ENCODE measurements at regions not wholly inside any gene's neighbourhood (a gene's known extent, or its start where the extent isn't known, plus 50 kb on each side); places are given as distances from the start of the nearest gene placed in this dataset.
A peak's percentile ranks its signal among the peaks of the same experiment; 100 is the strongest.

- Histone ChIP-seq H4K20me1 (replicated peaks; ENCODE audit: control insufficient read depth, extremely low read depth, insufficient read depth, low read length) (no peaks in the 10 kb centered on the region), H2AFZ (ENCODE audit: low read depth, low read length) (no peak overlapping the region), H3K27me3 (ENCODE audit: control insufficient read depth in 2 of 2, insufficient read depth in 2 of 2, low read length in 2 of 2) (peaks cover 0 to 2% of the 10 kb centered on the region in 2 experiments), H3K27ac (ENCODE audit: insufficient read depth, low read depth, low read length) (no peak overlapping the region), H3K9ac (replicated peaks; ENCODE audit: extremely low read depth, insufficient read depth, low read length) (no peak overlapping the region), H3K4me2 (ENCODE audit: insufficient read depth, low read length) (no peak overlapping the region), H3K9me3 (replicated peaks; ENCODE audit: control insufficient read depth, insufficient read depth, low read length) (no peaks in the 10 kb centered on the region), H3K4me3 (replicated peaks in 1 of 3; ENCODE audit: insufficient read depth in 1 of 3, low read depth in 1 of 3, low read length in 3 of 3) (no peak overlapping the region), H3K4me1 (ENCODE audit: control insufficient read depth, extremely low read depth, insufficient read depth, low read length) (no peaks in the 10 kb centered on the region), H3K9me1 (replicated peaks; ENCODE audit: control insufficient read depth, extremely low read depth, insufficient read depth, low read length) (no peaks in the 10 kb centered on the region), H3K36me3 (ENCODE audit: control insufficient read depth in 2 of 2, extremely low read depth in 1 of 2, insufficient read depth in 2 of 2, low read length in 2 of 2) (no peaks in the 10 kb centered on the region), H3K79me2 (ENCODE audit: control insufficient read depth, insufficient read depth, low read length) (no peaks in the 10 kb centered on the region)
- no peak for FAIRE-seq
- CTCF ChIA-PET = interaction anchor here (0.6 kb wide), 1 partner anchor 25 kb away, joined by 3 read pairs; no protein-coding TSS in a partner anchor
- no TSS peak for BruUV-seq (replicated peaks)
- dilution Hi-C loops (cut with MboI; ENCODE audit: extremely low pct_ligation_motif_present, low sequenced_read_pairs) = no loop called here
- DNase-seq (ENCODE audit: low read depth, low spot score) = no peak
- POLR2A ChIA-PET = no interaction called here
- peak; percentile 16 for TF ChIP-seq JUN (IDR thresholded peaks at IDR 0.05; ENCODE audit: borderline replicate concordance, insufficient read depth, insufficient read length, low read depth)
- TF ChIP-seq EZH2 (IDR thresholded peaks at IDR 0.05; ENCODE audit: borderline replicate concordance, low read depth, low read length, severe bottlenecking) = no peak
- intact Hi-C loops (cut with micrococcal nuclease) = no loop called here
These were observed 147.2 kb upstream of the DAAM1 start for GRCh38 chr14:59041308-59041707.

- no peak overlapping the region for H3K4me2 ChIP-seq (ENCODE audit: insufficient read depth, low read length)
- peaks cover 4 to 8% of the 10 kb centered on the region in 2 experiments for H3K27me3 ChIP-seq (ENCODE audit: control insufficient read depth in 2 of 2, insufficient read depth in 2 of 2, low read length in 2 of 2)
- H3K4me3 ChIP-seq (replicated peaks in 1 of 3; ENCODE audit: insufficient read depth in 1 of 3, low read depth in 1 of 3, low read length in 3 of 3) = no peak overlapping the region
- TF ChIP-seq, protein P1, sequence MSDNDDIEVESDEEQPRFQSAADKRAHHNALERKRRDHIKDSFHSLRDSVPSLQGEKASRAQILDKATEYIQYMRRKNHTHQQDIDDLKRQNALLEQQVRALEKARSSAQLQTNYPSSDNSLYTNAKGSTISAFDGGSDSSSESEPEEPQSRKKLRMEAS (IDR thresholded peaks at IDR 0.05; ENCODE audit: insufficient read depth, insufficient read length) = no peak
- no peak for TF ChIP-seq GATA2 (IDR thresholded peaks at IDR 0.05; ENCODE audit: insufficient read depth, insufficient read length, low read depth, low read length)
- TF ChIP-seq POLR2A (IDR thresholded peaks at IDR 0.05; ENCODE audit: low read depth, low read length) = no peak
- no peak for TF ChIP-seq MYC (IDR thresholded peaks at IDR 0.05; ENCODE audit: low read depth, low read length)
- TF ChIP-seq POLR2AphosphoS5 (IDR thresholded peaks at IDR 0.05; ENCODE audit: insufficient read depth, low read depth, low read length) = no peak
- TF ChIP-seq FOS (IDR thresholded peaks at IDR 0.05; ENCODE audit: borderline replicate concordance, insufficient read depth, low read length) = no peak
- TF ChIP-seq CTCF (IDR thresholded peaks at IDR 0.05; ENCODE audit: extremely low read depth in 1 of 2, insufficient read depth in 1 of 2, low read depth in 1 of 2, low read length in 2 of 2) = no peak
- TF ChIP-seq EZH2 (IDR thresholded peaks at IDR 0.05; ENCODE audit: borderline replicate concordance, low read depth, low read length, severe bottlenecking) = no peak
- TF ChIP-seq JUN (IDR thresholded peaks at IDR 0.05; ENCODE audit: borderline replicate concordance, insufficient read depth, insufficient read length, low read depth) = no peak
- no peaks in the 10 kb centered on the region for H3K79me2 ChIP-seq (ENCODE audit: control insufficient read depth, insufficient read depth, low read length)
- H3K9me1 ChIP-seq (replicated peaks; ENCODE audit: control insufficient read depth, extremely low read depth, insufficient read depth, low read length) = no peaks in the 10 kb centered on the region
- no peak overlapping the region for H2AFZ ChIP-seq (ENCODE audit: low read depth, low read length)
- dilution Hi-C loops (cut with MboI; ENCODE audit: extremely low pct_ligation_motif_present, low sequenced_read_pairs) (no loop called here), intact Hi-C loops (cut with micrococcal nuclease) (no loop called here)
- no peaks in the 10 kb centered on the region for H4K20me1 ChIP-seq (replicated peaks; ENCODE audit: control insufficient read depth, extremely low read depth, insufficient read depth, low read length)
- no peak overlapping the region for H3K9ac ChIP-seq (replicated peaks; ENCODE audit: extremely low read depth, insufficient read depth, low read length)
- ChIA-PET POLR2A (no interaction called here), CTCF (interaction anchor here (1.2 to 2.0 kb wide), 3 partner anchors 10 to 544 kb away, joined by 6 to 8 read pairs (median 7); no protein-coding TSS in a partner anchor)
- FAIRE-seq = no peak
- no peak overlapping the region for H3K27ac ChIP-seq (ENCODE audit: insufficient read depth, low read depth, low read length)
- H3K36me3 ChIP-seq (ENCODE audit: control insufficient read depth in 2 of 2, extremely low read depth in 1 of 2, insufficient read depth in 2 of 2, low read length in 2 of 2) = no peaks in the 10 kb centered on the region
- no peak for DNase-seq (ENCODE audit: low read depth, low spot score)
- no peaks in the 10 kb centered on the region for H3K9me3 ChIP-seq (replicated peaks; ENCODE audit: control insufficient read depth, insufficient read depth, low read length)
- no peaks in the 10 kb centered on the region for H3K4me1 ChIP-seq (ENCODE audit: control insufficient read depth, extremely low read depth, insufficient read depth, low read length)
- BruUV-seq (replicated peaks) = no TSS peak
These were observed 143.8 kb upstream of the DAAM1 start for GRCh38 chr14:59044707-59045106.
